ENCODE measurements at regions not wholly inside any gene's neighbourhood (a gene's known extent, or its start where the extent isn't known, plus 50 kb on each side); places are given as distances from the start of the nearest gene placed in this dataset.

GRCh38 chr14:58824796-58825195 lies 187.0 kb downstream of the DACT1 start:
- ATAC-seq (no peak), DNase-seq (ENCODE audit: missing footprints) (no peak)
- intact Hi-C loops (cut with DNase I) = no loop called here

DNA sequence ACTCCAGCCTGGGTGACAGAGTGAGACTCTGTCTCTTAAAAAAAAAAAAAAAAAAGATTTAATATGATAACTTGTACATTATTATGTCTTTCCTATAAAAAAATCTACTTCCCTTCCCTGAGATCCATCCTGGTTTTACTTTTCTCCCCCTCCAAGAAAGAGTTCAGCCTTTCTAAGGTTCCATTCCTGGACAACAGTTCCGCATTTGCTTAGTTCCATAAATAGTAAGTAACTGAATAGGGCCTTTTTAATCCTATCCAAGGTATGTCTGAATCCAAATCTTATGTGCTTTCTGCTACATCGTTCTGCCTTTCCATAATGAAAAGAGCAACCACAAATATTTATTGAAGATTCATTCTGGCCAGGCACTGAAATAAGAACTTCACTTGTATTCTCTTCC lies 187.8 kb downstream of the DACT1 start:
- ATAC-seq (no peak), DNase-seq (ENCODE audit: missing footprints) (no peak)
- intact Hi-C loops (cut with DNase I) = no loop called here

DNA sequence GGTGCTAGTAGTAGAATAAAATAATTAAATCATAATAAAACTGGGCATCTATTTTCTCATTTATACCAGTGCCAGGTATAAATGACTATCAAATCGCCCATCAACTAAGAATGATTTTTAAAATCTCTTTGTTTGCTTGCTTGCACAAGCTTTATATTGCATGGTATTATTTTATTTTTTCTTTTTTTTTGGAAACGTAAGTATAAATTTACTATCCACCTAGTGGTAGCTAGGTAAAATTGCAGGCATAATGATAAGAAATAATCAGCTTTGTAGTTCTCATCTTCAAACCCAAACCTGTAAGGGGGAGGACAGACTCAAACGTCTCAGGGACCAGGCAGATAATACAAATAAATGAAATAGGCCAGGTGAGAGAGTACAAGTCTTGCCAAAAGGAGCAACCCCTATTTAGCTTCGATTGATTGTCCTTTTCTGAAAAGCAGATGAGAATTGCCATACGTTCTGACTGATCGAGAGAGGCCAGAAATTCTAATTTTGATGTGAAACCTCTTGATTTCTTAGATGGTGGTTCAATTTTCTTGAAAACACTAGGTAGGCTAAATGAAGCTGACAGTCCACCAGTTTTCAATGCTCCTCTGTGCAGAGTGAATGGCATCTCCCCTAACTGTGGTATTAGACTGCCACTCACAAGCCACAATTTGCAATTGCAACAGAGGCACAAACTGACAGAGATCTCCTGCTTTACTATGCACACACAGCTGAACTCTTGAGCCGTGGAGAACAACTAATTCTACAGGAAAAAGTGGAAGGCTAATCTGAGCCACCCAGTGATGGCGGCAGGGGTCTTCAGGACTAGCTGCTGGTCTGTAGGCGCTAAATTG lies 189.3 kb downstream of the DACT1 start:
- ATAC-seq = no peak
- intact Hi-C loops (cut with DNase I) = no loop called here
- DNase-seq (ENCODE audit: missing footprints) = no peak

- intact Hi-C loops (cut with DNase I) = no loop called here
- ATAC-seq = no peak
- no peak for DNase-seq (ENCODE audit: missing footprints)
These were observed 190.5 kb downstream of the DACT1 start for GRCh38 chr14:58828298-58828697.

DNA sequence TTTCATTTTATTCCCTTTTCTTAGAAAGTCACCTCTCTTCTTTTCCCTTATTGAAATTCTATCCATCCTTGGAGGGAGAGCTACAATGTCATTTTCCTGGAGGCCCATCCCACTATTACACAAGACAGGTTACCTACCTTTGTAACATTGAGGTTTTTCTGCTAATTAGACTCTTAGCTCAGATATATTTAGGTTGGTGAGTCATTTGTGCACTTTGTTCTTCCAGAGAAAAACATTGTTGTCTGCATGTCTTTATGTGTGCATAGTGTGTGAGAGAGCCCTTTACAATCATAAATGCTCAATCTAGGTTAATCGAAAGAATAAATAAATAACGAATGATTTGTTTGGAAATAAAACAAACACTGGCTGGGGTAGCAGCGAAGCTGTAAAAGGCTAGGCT lies 191.8 kb downstream of the DACT1 start:
- no peak for ATAC-seq
- no peak for DNase-seq (ENCODE audit: missing footprints)

DNA sequence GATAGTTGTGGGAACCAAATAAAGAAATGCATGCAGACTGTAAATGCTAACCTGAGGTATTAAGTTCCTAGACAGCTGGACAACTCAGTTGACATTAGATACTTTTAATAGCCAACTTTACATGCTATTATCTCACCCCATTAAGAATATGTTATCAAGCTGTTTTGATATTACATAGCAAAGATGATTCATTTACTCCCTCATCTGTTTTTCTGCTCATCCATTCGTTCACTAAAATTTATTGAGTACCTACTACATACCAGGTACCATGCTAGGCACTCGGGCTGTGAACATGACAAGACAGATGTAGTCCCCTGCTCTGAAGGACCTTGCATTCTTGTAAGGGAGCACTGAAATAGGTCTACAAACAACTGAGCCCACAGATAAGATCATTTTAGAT lies 192.4 kb downstream of the DACT1 start:
- no peak for ATAC-seq
- intact Hi-C loops (cut with DNase I) = no loop called here
- no peak for DNase-seq (ENCODE audit: missing footprints)

More for the DNA sequence above, 191.8 kb downstream of the DACT1 start:
- intact Hi-C loops (cut with DNase I) = no loop called here

- ATAC-seq (no peak), DNase-seq (ENCODE audit: missing footprints) (no peak)
- intact Hi-C loops (cut with DNase I) = no loop called here
These were observed 194.3 kb downstream of the DACT1 start for GRCh38 chr14:58832095-58832521.

DNA sequence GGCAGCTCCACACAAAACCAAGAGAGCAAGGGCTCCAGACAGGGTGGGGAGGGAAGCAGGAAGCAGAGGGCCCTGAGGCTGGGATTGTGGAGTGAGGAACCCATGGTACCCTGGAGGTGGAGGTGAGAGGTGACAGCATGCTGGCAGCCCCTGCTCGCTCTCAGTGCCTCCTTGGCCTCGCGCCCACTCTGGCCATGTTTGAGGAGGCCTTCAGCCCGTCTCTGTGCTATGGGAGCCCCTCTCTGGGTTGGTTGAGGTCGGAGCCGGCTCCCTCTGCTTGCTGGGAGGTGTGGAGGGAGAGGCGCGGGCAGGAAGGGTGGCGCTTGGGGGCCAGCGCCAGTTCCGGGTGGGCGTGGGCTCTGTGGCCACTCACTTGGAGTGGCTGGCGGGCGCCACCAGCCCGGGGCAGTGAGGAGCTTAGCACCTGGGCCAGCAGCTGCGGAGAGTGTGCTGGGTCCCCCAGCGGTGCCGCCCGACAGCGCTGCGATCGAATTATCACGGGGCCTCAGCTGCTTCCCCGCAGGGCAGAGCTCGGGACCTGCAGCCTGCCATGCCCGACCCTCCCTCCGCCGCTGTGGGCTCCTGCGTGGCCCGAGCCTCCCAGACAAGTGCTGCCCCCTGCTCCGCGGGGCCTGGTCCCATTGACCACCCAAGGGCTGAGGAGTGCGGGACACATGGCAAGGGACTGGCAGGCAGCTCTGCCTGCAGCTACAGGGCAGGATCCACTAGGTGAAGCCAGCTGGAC lies 196.0 kb downstream of the DACT1 start:
- DNase-seq (ENCODE audit: missing footprints) (no peak), ATAC-seq (no peak)
- intact Hi-C loops (cut with DNase I) = no loop called here

- ATAC-seq = no peak
These were observed 198.7 kb downstream of the DACT1 start for GRCh38 chr14:58836303-58836974.

GRCh38 chr14:58839233-58839632 lies 201.5 kb downstream of the DACT1 start:
- no peak for ATAC-seq

More at GRCh38 chr14:58836303-58836974, 198.7 kb downstream of the DACT1 start:
- intact Hi-C loops (cut with DNase I) = no loop called here
- no peak for DNase-seq (ENCODE audit: missing footprints)

GRCh38 chr14:58844544-58844943 lies 206.8 kb downstream of the DACT1 start:
- intact Hi-C loops (cut with DNase I) = no loop called here
- ATAC-seq = no peak

More at GRCh38 chr14:58839233-58839632, 201.5 kb downstream of the DACT1 start:
- DNase-seq (ENCODE audit: missing footprints) = no peak
- intact Hi-C loops (cut with DNase I) = no loop called here

DNA sequence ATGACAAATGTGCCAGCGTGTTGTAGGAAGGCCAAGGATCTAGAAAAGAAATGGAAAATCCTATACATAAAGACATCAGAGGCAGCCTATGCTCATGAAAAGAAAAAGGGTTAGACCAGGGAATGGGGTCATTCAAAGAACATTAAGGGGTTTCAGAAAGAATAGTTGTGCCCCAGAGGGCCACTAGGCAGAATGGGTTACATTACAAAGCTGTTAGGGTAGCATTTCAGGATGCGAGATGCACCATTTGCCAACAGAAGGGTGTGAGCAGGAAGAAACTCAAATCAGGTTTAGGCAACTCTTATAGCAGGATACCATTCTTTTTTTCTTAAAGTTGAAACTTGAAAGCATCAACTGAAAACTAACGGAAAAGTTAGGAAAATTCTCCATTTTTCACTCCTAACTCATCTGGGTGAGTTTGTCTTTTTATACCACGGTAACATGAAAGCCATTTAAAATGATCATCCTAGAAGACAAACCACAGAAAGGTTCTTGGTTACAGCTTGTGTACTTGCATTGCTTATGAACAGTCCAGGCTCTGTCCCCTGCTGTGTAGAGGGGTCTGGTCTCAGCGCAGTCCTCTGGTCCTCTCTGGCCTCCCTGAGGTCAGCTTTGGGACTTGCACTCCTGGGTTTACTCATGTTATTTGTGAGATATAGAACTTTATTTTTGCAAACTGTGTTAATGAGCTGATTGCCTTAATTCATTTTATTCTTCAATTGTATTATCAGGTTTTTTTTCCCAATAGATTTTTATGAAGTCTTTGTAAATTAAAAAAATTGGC lies 209.1 kb downstream of the DACT1 start:
- intact Hi-C loops (cut with DNase I) = no loop called here
- DNase-seq (ENCODE audit: missing footprints) = no peak

More at GRCh38 chr14:58844544-58844943, 206.8 kb downstream of the DACT1 start:
- DNase-seq (ENCODE audit: missing footprints) = no peak

DNA sequence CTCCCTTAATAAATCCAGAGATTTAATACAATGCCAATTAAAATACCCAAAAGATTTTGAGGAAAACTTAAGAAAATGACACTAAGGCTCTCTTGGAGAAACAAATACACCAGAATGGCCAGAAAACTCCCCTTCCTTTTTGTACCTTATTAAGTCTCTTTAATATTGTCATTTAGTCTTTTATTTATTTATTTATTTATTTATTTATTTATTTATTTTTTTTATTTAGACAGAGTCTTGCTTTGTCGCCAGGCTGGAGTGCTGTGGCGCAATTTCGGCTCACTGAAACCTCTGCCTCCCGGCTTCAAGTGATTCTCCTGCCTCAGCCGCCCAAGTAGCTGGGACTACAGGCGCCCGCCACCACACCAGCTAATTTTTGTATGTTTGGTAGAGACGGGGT lies 210.6 kb downstream of the DACT1 start:
- DNase-seq (ENCODE audit: missing footprints) (no peak), ATAC-seq (no peak)
- intact Hi-C loops (cut with DNase I) = no loop called here

More for the DNA sequence above, 209.1 kb downstream of the DACT1 start:
- ATAC-seq = no peak

DNA sequence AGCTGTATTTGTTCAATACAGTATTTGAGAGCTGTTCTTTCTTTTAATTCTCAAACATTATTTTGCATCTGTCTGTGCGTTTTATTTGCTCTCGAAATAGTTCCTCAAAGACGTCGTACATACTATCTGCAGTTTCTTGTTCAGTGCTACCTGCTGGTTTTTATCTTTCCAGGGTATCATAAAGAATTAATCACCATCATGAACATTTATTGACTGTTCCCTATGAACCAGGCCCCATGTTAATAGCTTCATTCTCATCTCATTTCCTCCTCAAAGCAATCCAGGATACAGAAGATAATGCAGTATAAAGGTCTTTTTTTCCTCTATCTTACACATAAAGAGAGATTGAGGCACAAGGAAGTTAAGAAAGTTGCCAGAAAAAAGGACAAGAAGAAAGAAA lies 211.8 kb downstream of the DACT1 start:
- intact Hi-C loops (cut with DNase I) = no loop called here
- ATAC-seq (no peak), DNase-seq (ENCODE audit: missing footprints) (no peak)

DNA sequence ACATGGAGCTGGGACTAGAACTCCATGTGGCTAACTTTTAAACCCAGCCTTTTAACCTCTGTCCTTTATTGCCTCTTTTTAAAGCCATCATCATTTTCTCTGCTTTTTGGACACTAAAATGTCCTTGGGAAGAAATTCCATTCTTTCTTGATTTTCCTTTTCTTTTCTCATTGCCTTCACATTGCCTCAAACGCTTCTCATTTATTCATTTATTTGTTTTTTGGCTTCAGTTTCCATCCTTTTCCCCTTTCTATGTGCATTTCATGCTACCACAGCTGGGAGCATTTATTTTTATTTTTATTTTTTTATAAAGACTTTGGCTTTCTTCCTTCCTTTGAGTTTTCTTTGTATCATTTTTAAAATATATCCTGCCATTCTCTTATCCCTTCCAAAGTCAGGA lies 212.2 kb downstream of the DACT1 start:
- ATAC-seq (no peak), DNase-seq (ENCODE audit: missing footprints) (no peak)
- intact Hi-C loops (cut with DNase I) = loop anchor here (5.0 kb wide), 1 partner anchor 213 kb away; the partner anchor contains the start of gene DACT1

- ATAC-seq (no peak), DNase-seq (ENCODE audit: missing footprints) (no peak)
- intact Hi-C loops (cut with DNase I) = no loop called here
These were observed 223.8 kb downstream of the DACT1 start for GRCh38 chr14:58861586-58861985.

DNA sequence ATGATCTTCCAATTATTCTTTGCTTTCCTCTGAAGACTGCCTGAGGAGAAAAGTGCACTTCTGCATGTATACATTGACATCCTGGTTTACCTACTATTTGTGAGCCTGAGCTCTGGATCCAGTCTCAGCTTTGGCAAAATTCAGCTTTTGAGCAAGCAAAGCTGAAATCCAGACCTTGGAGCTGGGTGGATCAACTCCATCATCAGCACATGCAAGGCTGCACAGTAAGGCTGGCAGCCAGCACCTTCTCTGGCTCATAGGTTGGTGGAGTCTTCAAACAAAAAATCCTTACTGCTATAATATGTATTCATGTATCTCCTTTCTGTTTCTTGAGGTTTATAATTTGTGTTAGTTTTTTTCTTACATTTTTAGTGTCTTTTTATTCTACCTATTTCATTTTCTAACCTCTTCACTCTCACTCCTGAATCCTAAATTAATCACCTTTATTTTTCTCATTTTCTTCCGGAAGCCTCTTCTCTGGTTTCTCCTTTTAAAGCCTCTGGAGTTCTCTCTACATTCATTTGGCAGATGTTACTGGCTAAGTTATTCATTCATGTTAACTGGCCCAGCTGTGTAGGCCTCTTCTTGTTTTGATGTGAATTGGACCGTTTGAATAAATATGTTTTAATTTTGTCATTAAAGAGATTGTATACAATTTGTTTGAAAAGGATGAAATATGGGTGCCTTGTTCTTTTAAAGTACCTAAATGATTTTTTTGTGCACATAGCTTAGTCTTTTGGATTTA lies 224.8 kb downstream of the DACT1 start:
- intact Hi-C loops (cut with DNase I) = no loop called here
- DNase-seq (ENCODE audit: missing footprints) = no peak
- no peak for ATAC-seq

All from Right ventricle myocardium inferior (tissue), 1 donor.